ENCODE measurements at regions not wholly inside any gene's neighbourhood (a gene's known extent, or its start where the extent isn't known, plus 50 kb on each side); places are given as distances from the start of the nearest gene placed in this dataset.

- no peak overlapping the region for H3K27ac ChIP-seq
- ChIA-PET POLR2A (ENCODE audit: low non-redundant PET) (no interaction called here), CTCF (interaction anchor here (0.6 kb wide), 1 partner anchor 403 kb away, joined by 3 read pairs; no protein-coding TSS in a partner anchor)
- TF ChIP-seq CTCF (conservative IDR thresholded peaks at IDR 0.05; ENCODE audit: low read depth), result no peak
- no peak for DNase-seq (ENCODE audit: low spot score)
These were observed 417.2 kb upstream of the C9orf72 start for GRCh38 chr9:27990524-27990923.

GRCh38 chr9:27991221-27991620, 417.9 kb upstream of the C9orf72 start:
- ChIA-PET POLR2A (ENCODE audit: low non-redundant PET) (no interaction called here), CTCF (no interaction called here)
- DNase-seq (ENCODE audit: low spot score), result no peak
- TF ChIP-seq CTCF (conservative IDR thresholded peaks at IDR 0.05; ENCODE audit: low read depth), result no peak
- no peak overlapping the region for H3K27ac ChIP-seq

- no peak overlapping the region for H3K27ac ChIP-seq
- POLR2A ChIA-PET (ENCODE audit: low non-redundant PET), result no interaction called here
- no peak for TF ChIP-seq CTCF (conservative IDR thresholded peaks at IDR 0.05; ENCODE audit: low read depth)
- no peak for DNase-seq (ENCODE audit: low spot score)
- CTCF ChIA-PET, result interaction anchor here (0.5 to 0.7 kb wide), 2 partner anchors 12 to 437 kb away, joined by 4 to 5 read pairs; no protein-coding TSS in a partner anchor
These were observed 427.8 kb upstream of the C9orf72 start for GRCh38 chr9:28001096-28001495.

GRCh38 chr9:28004900-28005299, 431.6 kb upstream of the C9orf72 start:
- ChIA-PET CTCF (no interaction called here), POLR2A (ENCODE audit: low non-redundant PET) (no interaction called here)
- no peak overlapping the region for H3K27ac ChIP-seq
- TF ChIP-seq CTCF (conservative IDR thresholded peaks at IDR 0.05; ENCODE audit: low read depth), result no peak
- no peak for DNase-seq (ENCODE audit: low spot score)

GRCh38 chr9:28005779-28006178, 432.5 kb upstream of the C9orf72 start:
- ChIA-PET CTCF (interaction anchor here (0.6 kb wide), 1 partner anchor 1233 kb away, joined by 3 read pairs; no protein-coding TSS in a partner anchor), POLR2A (ENCODE audit: low non-redundant PET) (no interaction called here)
- TF ChIP-seq CTCF (conservative IDR thresholded peaks at IDR 0.05; ENCODE audit: low read depth), result no peak
- no peak for DNase-seq (ENCODE audit: low spot score)
- no peak overlapping the region for H3K27ac ChIP-seq

- no peak for DNase-seq (ENCODE audit: low spot score)
- ChIA-PET CTCF (no interaction called here), POLR2A (ENCODE audit: low non-redundant PET) (no interaction called here)
- no peak overlapping the region for H3K27ac ChIP-seq
- no peak for TF ChIP-seq CTCF (conservative IDR thresholded peaks at IDR 0.05; ENCODE audit: low read depth)
These were observed 434.0 kb upstream of the C9orf72 start for GRCh38 chr9:28007097-28007817.

Data from RWPE1 (cell line).